ENCODE measurements at regions not wholly inside any gene's neighbourhood (a gene's known extent, or its start where the extent isn't known, plus 50 kb on each side); places are given as distances from the start of the nearest gene placed in this dataset.

GRCh38 chrX:151505796-151506195, 57.7 kb upstream of the PASD1 start:
- no peaks in the 10 kb centered on the region for H4K20me1 ChIP-seq (ENCODE audit: insufficient read depth, poor library complexity, severe bottlenecking)
- no peak overlapping the region for H3K4me2 ChIP-seq
- no peaks in the 10 kb centered on the region for H3K4me1 ChIP-seq (ENCODE audit: insufficient read depth)
- no peaks in the 10 kb centered on the region for H3K27me3 ChIP-seq
- no peaks in the 10 kb centered on the region for H3K36me3 ChIP-seq (replicated peaks; ENCODE audit: insufficient read depth, low read depth)
- H3K27ac ChIP-seq: no peak overlapping the region
- H3K4me3 ChIP-seq: no peak overlapping the region
- H2AFZ ChIP-seq: no peak overlapping the region
- H3K79me2 ChIP-seq: no peaks in the 10 kb centered on the region
- no peaks in the 10 kb centered on the region for H3K9me3 ChIP-seq (ENCODE audit: low read depth)
- no peak for TF ChIP-seq EZH2phosphoT487 (IDR thresholded peaks at IDR 0.05; ENCODE audit: low read depth, severe bottlenecking, unreplicated experiment)
- peak; percentile 41 for TF ChIP-seq CTCF (IDR thresholded peaks at IDR 0.05; ENCODE audit: poor library complexity)
- WGBS (ENCODE audit: low lambda C conversion rate, missing lambda C conversion rate): 53% methylated on average over 2 of the region's 2 CpGs
- H3K9me2 ChIP-seq (replicated peaks; ENCODE audit: insufficient read depth): no peaks in the 10 kb centered on the region
- peak; percentile 34 for DNase-seq (ENCODE audit: low spot score)

GRCh38 chrX:151510203-151510602, 53.3 kb upstream of the PASD1 start:
- WGBS (ENCODE audit: low lambda C conversion rate, missing lambda C conversion rate): 54% methylated on average over 4 of the region's 4 CpGs
- Histone ChIP-seq H2AFZ (no peak overlapping the region), H4K20me1 (ENCODE audit: insufficient read depth, poor library complexity, severe bottlenecking) (no peaks in the 10 kb centered on the region), H3K4me3 (no peak overlapping the region), H3K4me2 (no peak overlapping the region), H3K27ac (no peak overlapping the region), H3K4me1 (ENCODE audit: insufficient read depth) (no peaks in the 10 kb centered on the region), H3K36me3 (replicated peaks; ENCODE audit: insufficient read depth, low read depth) (no peaks in the 10 kb centered on the region), H3K27me3 (no peaks in the 10 kb centered on the region), H3K9me3 (ENCODE audit: low read depth) (no peaks in the 10 kb centered on the region), H3K9me2 (replicated peaks; ENCODE audit: insufficient read depth) (no peaks in the 10 kb centered on the region), H3K79me2 (no peaks in the 10 kb centered on the region)
- no peak for DNase-seq (ENCODE audit: low spot score)
- TF ChIP-seq EZH2phosphoT487 (IDR thresholded peaks at IDR 0.05; ENCODE audit: low read depth, severe bottlenecking, unreplicated experiment) (no peak), EZH2 (IDR thresholded peaks at IDR 0.05; ENCODE audit: borderline replicate concordance) (no peak), CTCF (IDR thresholded peaks at IDR 0.05; ENCODE audit: poor library complexity) (no peak)

GRCh38 chrX:151513472-151513871, 50.0 kb upstream of the PASD1 start:
- Histone ChIP-seq H3K4me3 (no peak overlapping the region), H3K36me3 (replicated peaks; ENCODE audit: insufficient read depth, low read depth) (no peaks in the 10 kb centered on the region), H3K9me3 (ENCODE audit: low read depth) (no peaks in the 10 kb centered on the region), H3K79me2 (no peaks in the 10 kb centered on the region), H3K4me1 (ENCODE audit: insufficient read depth) (no peaks in the 10 kb centered on the region), H3K9me2 (replicated peaks; ENCODE audit: insufficient read depth) (no peaks in the 10 kb centered on the region), H4K20me1 (ENCODE audit: insufficient read depth, poor library complexity, severe bottlenecking) (no peaks in the 10 kb centered on the region), H2AFZ (no peak overlapping the region), H3K4me2 (no peak overlapping the region), H3K27me3 (no peaks in the 10 kb centered on the region), H3K27ac (no peak overlapping the region)
- TF ChIP-seq CTCF (IDR thresholded peaks at IDR 0.05; ENCODE audit: poor library complexity) (no peak), EZH2phosphoT487 (IDR thresholded peaks at IDR 0.05; ENCODE audit: low read depth, severe bottlenecking, unreplicated experiment) (no peak), EZH2 (IDR thresholded peaks at IDR 0.05; ENCODE audit: borderline replicate concordance) (no peak)
- no peak for DNase-seq (ENCODE audit: low spot score)
